HFF-Myc (cell line): ENCODE measurements at regions not wholly inside any gene's neighbourhood (a gene's known extent, or its start where the extent isn't known, plus 50 kb on each side); places are given as distances from the start of the nearest gene placed in this dataset.
"Not testable (repeated sequence)": the region's sequence is repeated elsewhere in the genome, so short reads cannot be mapped to it uniquely, and the experiment has no call there.

Experiments
- DNase-seq: peaks from one replicate; pipeline ENCODE4 v3.0.0-alpha.2; 2011; ENCODE audit warnings: low read depth; ENCODE audit errors: extremely low read depth
- H3K4me3 ChIP-seq: replicated peaks from 2 replicates; pipeline ENCODE4 v1.5.1; 2011; ENCODE audit warnings: low read depth, mild to moderate bottlenecking, control low read depth, low read length
- TF ChIP-seq, protein P1 (sequence below): IDR thresholded peaks from 2 replicates; pipeline ENCODE4 v1.5.1; 2012; ENCODE audit warnings: mild to moderate bottlenecking, low read depth, low read length, control low read depth; ENCODE audit errors: missing control alignments

DNA sequence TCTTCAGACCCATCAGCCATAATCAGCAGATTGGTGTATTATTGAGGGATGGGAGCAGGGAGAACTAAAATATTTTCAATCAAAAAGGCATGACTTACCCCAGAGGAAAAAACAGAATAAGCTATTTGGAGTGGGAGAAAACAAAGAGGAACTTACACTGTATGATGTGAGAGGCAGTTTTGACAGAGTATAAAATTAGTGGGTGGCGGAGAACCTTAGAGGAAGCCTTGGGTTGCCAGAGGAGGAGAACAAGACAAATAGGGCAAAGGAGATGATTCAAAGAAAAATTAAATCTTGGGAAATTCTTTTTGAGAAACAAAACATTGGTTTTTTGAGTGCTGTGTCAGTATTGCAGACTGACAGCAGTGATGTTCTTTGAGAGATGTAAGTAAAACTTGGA lies 285.0 kb downstream of the C11orf87 start:
- no peak for DNase-seq
- no peak overlapping the region for H3K4me3 ChIP-seq
- TF ChIP-seq, protein P1, sequence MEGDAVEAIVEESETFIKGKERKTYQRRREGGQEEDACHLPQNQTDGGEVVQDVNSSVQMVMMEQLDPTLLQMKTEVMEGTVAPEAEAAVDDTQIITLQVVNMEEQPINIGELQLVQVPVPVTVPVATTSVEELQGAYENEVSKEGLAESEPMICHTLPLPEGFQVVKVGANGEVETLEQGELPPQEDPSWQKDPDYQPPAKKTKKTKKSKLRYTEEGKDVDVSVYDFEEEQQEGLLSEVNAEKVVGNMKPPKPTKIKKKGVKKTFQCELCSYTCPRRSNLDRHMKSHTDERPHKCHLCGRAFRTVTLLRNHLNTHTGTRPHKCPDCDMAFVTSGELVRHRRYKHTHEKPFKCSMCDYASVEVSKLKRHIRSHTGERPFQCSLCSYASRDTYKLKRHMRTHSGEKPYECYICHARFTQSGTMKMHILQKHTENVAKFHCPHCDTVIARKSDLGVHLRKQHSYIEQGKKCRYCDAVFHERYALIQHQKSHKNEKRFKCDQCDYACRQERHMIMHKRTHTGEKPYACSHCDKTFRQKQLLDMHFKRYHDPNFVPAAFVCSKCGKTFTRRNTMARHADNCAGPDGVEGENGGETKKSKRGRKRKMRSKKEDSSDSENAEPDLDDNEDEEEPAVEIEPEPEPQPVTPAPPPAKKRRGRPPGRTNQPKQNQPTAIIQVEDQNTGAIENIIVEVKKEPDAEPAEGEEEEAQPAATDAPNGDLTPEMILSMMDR: no peak

DNA sequence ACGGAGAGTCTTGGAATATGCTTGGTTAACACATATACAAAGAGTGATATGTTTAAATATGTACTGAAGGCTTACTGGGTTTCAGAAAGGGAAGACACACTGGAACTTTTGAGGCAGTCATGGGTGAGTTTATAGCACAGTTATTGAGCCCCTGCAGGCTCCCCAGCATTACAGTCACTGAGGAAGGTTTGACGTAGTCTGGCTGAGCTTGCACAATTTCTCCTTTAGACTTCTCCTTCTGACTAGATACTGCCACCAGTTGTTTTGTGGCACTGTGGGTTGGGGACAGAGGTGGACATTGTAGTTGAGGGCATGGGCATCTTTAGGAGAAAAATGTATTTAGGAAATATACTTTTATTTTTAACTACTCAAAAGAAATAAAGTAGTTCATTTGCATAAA lies 285.4 kb downstream of the C11orf87 start:
- no peak overlapping the region for H3K4me3 ChIP-seq
- TF ChIP-seq, protein P1: no peak
- DNase-seq: no peak

DNA sequence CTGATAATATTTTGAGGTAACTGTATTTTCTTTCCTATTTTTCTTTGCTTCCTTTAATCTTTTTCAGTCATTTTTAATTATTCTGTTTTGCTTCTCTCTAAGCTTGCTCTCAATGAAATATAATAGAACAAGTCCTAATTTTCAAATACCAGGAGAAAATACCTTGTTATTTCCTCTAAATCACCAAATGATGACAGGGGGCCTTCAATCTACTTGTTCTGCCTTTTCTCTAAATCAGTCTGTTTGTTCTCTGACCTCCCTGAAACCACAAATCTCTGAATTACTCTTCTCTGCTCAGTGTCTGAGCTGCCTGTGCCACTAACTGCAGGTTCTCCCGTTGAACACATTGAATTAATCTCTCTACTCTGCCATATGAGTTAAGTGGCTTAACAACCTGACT lies 286.2 kb downstream of the C11orf87 start:
- no peak for DNase-seq
- TF ChIP-seq, protein P1: no peak
- no peak overlapping the region for H3K4me3 ChIP-seq

DNA sequence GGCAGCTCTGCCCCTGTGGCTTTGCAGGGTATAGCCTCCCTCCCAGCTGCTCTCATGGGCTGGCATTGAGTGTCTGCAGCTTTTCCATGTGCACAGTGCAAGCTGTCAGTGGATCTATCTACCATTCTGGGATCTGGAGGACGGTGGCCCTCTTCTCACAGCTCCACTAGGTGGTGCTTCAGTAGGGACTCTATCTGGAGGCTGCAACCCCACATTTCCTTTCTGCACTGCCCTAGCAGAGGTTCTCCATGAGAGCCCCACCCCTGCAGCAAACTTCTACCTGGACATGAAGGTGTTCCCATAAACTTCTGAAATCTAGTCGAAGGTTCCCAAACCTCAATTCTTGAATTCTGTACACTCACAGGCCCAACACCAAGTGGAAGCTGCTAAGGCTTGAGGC lies 292.5 kb downstream of the C11orf87 start:
- H3K4me3 ChIP-seq, DNase-seq: not testable (repeated sequence)

GRCh38 chr11:109715424-109715823 lies 293.4 kb downstream of the C11orf87 start:
- not testable (repeated sequence) for H3K4me3 ChIP-seq, DNase-seq

DNA sequence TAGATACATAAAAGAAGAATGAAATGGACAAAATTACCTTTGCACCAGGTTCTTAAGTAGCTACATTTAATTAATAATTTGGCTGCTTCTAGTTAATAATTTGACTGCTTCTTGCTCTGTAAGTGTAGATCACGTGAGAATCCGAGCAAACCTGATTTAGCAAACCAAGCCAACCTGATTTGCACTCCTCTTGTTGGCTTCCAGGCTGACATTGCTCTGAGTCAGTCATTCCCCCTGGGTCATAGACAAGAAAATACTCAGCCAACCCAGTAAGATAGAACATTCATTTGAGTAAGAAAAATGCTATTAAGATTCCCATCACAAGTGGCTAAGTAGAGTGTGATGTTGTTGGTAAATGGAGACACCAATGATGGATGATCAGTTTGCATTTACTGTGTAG lies 304.1 kb downstream of the C11orf87 start:
- H3K4me3 ChIP-seq: no peak overlapping the region
- TF ChIP-seq, protein P1: no peak
- DNase-seq: no peak

GRCh38 chr11:109728056-109728455 lies 306.1 kb downstream of the C11orf87 start:
- no peak overlapping the region for H3K4me3 ChIP-seq
- DNase-seq: no peak
- TF ChIP-seq, protein P1: no peak

- TF ChIP-seq, protein P1: no peak
- H3K4me3 ChIP-seq: no peak overlapping the region
- no peak for DNase-seq
Measured at GRCh38 chr11:109729761-109730160, 307.8 kb downstream of the C11orf87 start.
